ENCODE measurements at regions not wholly inside any gene's neighbourhood (a gene's known extent, or its start where the extent isn't known, plus 50 kb on each side); places are given as distances from the start of the nearest gene placed in this dataset.

GRCh38 chr6:77124604-77125003 lies 338.7 kb downstream of the HTR1B start:
- Histone ChIP-seq H3K4me1 (no peaks in the 10 kb centered on the region), H3K27me3 (no peaks in the 10 kb centered on the region), H3K9me3 (no peaks in the 10 kb centered on the region), H3K4me3 (no peak overlapping the region), H3K36me3 (ENCODE audit: low read depth, missing control alignments) (no peaks in the 10 kb centered on the region), H3K27ac (no peak overlapping the region)
- TF ChIP-seq POLR2A (IDR thresholded peaks at IDR 0.05) = no peak
- TF ChIP-seq, protein P1, sequence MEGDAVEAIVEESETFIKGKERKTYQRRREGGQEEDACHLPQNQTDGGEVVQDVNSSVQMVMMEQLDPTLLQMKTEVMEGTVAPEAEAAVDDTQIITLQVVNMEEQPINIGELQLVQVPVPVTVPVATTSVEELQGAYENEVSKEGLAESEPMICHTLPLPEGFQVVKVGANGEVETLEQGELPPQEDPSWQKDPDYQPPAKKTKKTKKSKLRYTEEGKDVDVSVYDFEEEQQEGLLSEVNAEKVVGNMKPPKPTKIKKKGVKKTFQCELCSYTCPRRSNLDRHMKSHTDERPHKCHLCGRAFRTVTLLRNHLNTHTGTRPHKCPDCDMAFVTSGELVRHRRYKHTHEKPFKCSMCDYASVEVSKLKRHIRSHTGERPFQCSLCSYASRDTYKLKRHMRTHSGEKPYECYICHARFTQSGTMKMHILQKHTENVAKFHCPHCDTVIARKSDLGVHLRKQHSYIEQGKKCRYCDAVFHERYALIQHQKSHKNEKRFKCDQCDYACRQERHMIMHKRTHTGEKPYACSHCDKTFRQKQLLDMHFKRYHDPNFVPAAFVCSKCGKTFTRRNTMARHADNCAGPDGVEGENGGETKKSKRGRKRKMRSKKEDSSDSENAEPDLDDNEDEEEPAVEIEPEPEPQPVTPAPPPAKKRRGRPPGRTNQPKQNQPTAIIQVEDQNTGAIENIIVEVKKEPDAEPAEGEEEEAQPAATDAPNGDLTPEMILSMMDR (IDR thresholded peaks at IDR 0.05) = no peak
- intact Hi-C loops (cut with DNase I; ENCODE audit: low total_unique reads) = no loop called here
- WGBS, 2 donors = 96 to 100% methylated on average over 1 of the region's 1 CpG
- no peak for DNase-seq

- intact Hi-C loops (cut with DNase I; ENCODE audit: low total_unique reads) = no loop called here
- Histone ChIP-seq H3K9me3 (no peaks in the 10 kb centered on the region), H3K36me3 (ENCODE audit: low read depth, missing control alignments) (no peaks in the 10 kb centered on the region), H3K27me3 (no peaks in the 10 kb centered on the region), H3K27ac (no peak overlapping the region), H3K4me1 (no peaks in the 10 kb centered on the region), H3K4me3 (no peak overlapping the region)
- WGBS, 2 donors = 85 to 92% methylated on average over 3 of the region's 3 CpGs
- DNase-seq = no peak
- TF ChIP-seq, protein P1 (IDR thresholded peaks at IDR 0.05) = no peak
- no peak for TF ChIP-seq POLR2A (IDR thresholded peaks at IDR 0.05)
Measured at GRCh38 chr6:77123527-77123926, 339.8 kb downstream of the HTR1B start.

DNA sequence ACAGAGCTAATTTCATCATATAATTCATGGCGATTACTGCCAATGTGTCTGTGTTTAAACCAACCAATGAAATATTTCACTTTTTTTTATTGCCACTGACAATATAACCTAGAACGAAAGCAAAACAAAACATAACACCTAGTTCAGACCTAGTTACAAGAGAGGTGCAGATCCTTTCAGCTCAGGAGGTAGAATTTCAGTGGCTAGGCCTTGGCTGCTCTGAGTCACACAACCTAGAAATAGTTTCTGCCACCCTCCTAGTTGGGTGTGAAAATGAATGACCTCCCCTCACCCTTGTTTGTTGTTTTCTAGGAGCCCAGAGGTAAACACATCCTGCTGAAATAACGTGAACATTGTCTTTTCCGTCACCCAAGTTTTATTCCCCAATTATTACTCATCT lies 356.3 kb downstream of the HTR1B start:
- Histone ChIP-seq H3K4me1 (no peaks in the 10 kb centered on the region), H3K9me3 (no peaks in the 10 kb centered on the region), H3K36me3 (ENCODE audit: low read depth, missing control alignments) (no peaks in the 10 kb centered on the region), H3K27ac (no peak overlapping the region), H3K4me3 (no peak overlapping the region), H3K27me3 (no peaks in the 10 kb centered on the region)
- 84 to 86% methylated on average over 4 of the region's 4 CpGs for WGBS, 2 donors
- TF ChIP-seq POLR2A (IDR thresholded peaks at IDR 0.05) = no peak
- TF ChIP-seq, protein P1 (IDR thresholded peaks at IDR 0.05) = no peak
- intact Hi-C loops (cut with DNase I; ENCODE audit: low total_unique reads) = no loop called here
- no peak for DNase-seq

- H3K36me3 ChIP-seq (ENCODE audit: low read depth, missing control alignments) = no peaks in the 10 kb centered on the region
- DNase-seq = no peak
- no peaks in the 10 kb centered on the region for H3K4me1 ChIP-seq
- TF ChIP-seq, protein P1 (IDR thresholded peaks at IDR 0.05) = no peak
- TF ChIP-seq POLR2A (IDR thresholded peaks at IDR 0.05) = no peak
- H3K27me3 ChIP-seq = no peaks in the 10 kb centered on the region
- WGBS, 2 donors = 84 to 87% methylated on average over 2 of the region's 2 CpGs
- H3K4me3 ChIP-seq = no peak overlapping the region
- intact Hi-C loops (cut with DNase I; ENCODE audit: low total_unique reads) = no loop called here
- no peak overlapping the region for H3K27ac ChIP-seq
- no peaks in the 10 kb centered on the region for H3K9me3 ChIP-seq
Measured at GRCh38 chr6:77105091-77105490, 358.2 kb downstream of the HTR1B start.

GRCh38 chr6:77097940-77098339 lies 365.4 kb downstream of the HTR1B start:
- Histone ChIP-seq H3K36me3 (ENCODE audit: low read depth, missing control alignments) (no peaks in the 10 kb centered on the region), H3K27ac (no peak overlapping the region), H3K9me3 (no peaks in the 10 kb centered on the region), H3K27me3 (no peaks in the 10 kb centered on the region), H3K4me1 (no peaks in the 10 kb centered on the region), H3K4me3 (no peak overlapping the region)
- intact Hi-C loops (cut with DNase I; ENCODE audit: low total_unique reads) = no loop called here
- TF ChIP-seq, protein P1 (IDR thresholded peaks at IDR 0.05) = no peak
- TF ChIP-seq POLR2A (IDR thresholded peaks at IDR 0.05) = no peak
- WGBS, 2 donors = 56 to 85% methylated on average over 2 of the region's 2 CpGs
- DNase-seq = no peak
